ENCODE measurements at regions not wholly inside any gene's neighbourhood (a gene's known extent, or its start where the extent isn't known, plus 50 kb on each side); places are given as distances from the start of the nearest gene placed in this dataset.

DNA sequence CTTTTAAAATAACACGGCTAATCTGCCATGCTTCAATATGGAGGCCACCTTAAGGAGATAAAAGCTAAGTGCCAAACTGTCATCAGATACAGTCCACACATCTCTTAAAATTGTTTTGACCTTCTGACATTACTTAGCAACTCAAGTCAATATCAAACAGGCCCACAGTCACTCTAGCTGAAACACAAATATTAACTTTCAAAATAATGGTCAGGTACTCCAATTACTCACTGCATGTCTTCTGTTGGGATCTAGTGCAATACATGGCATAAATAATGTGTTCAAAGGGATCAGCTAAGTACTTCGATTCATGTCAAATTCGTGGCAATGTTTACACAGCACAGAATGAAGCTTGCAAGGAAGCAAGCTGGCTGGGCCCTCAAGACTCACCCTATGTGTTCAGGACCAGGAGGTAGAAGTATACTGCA, 133.9 kb upstream of the BEND6 start:
- Histone ChIP-seq H4K20me1 (ENCODE audit: insufficient read depth, poor library complexity, severe bottlenecking) (no peaks in the 10 kb centered on the region), H3K4me1 (ENCODE audit: insufficient read depth) (peaks cover 7% of the 10 kb centered on the region), H3K27ac (peak overlapping the region; percentile 32), H3K9me2 (replicated peaks; ENCODE audit: insufficient read depth) (no peaks in the 10 kb centered on the region), H3K4me3 (no peak overlapping the region), H3K4me2 (peak overlapping the region; percentile 12), H3K79me2 (peaks cover 55% of the 10 kb centered on the region), H3K9me3 (ENCODE audit: low read depth) (no peaks in the 10 kb centered on the region), H2AFZ (no peak overlapping the region), H3K36me3 (replicated peaks; ENCODE audit: insufficient read depth, low read depth) (no peaks in the 10 kb centered on the region), H3K27me3 (no peaks in the 10 kb centered on the region)
- 40% methylated on average over 3 of the region's 3 CpGs for WGBS (ENCODE audit: low lambda C conversion rate, missing lambda C conversion rate)
- TF ChIP-seq EZH2 (IDR thresholded peaks at IDR 0.05; ENCODE audit: borderline replicate concordance): no peak
- TF ChIP-seq, protein P1, sequence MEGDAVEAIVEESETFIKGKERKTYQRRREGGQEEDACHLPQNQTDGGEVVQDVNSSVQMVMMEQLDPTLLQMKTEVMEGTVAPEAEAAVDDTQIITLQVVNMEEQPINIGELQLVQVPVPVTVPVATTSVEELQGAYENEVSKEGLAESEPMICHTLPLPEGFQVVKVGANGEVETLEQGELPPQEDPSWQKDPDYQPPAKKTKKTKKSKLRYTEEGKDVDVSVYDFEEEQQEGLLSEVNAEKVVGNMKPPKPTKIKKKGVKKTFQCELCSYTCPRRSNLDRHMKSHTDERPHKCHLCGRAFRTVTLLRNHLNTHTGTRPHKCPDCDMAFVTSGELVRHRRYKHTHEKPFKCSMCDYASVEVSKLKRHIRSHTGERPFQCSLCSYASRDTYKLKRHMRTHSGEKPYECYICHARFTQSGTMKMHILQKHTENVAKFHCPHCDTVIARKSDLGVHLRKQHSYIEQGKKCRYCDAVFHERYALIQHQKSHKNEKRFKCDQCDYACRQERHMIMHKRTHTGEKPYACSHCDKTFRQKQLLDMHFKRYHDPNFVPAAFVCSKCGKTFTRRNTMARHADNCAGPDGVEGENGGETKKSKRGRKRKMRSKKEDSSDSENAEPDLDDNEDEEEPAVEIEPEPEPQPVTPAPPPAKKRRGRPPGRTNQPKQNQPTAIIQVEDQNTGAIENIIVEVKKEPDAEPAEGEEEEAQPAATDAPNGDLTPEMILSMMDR (IDR thresholded peaks at IDR 0.05; ENCODE audit: poor library complexity): no peak
- no peak for TF ChIP-seq EZH2phosphoT487 (IDR thresholded peaks at IDR 0.05; ENCODE audit: low read depth, severe bottlenecking, unreplicated experiment)
- no peak for DNase-seq (ENCODE audit: low spot score)

DNA sequence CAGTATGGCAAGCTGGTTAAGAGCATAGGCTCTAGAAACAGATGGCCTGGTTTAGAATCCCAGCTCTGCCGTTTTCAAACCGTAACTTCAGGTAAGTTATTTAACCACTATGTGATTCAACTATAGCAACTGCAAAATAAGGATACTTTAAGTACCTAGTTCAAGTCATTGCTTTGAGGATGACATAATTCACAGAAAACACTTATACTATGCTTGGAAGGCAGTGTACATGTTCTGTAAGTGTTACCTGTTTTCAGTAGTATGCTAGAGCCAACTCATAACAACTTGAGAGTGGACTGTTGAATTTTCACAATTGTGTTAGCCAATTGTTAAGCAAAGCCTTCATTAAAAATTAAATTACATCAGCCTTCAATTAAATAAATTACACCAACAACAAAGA, 134.8 kb upstream of the BEND6 start:
- H3K4me1 ChIP-seq (ENCODE audit: insufficient read depth): peaks cover 7% of the 10 kb centered on the region
- H2AFZ ChIP-seq: no peak overlapping the region
- H3K36me3 ChIP-seq (replicated peaks; ENCODE audit: insufficient read depth, low read depth): no peaks in the 10 kb centered on the region
- no peaks in the 10 kb centered on the region for H3K27me3 ChIP-seq
- no peaks in the 10 kb centered on the region for H3K9me2 ChIP-seq (replicated peaks; ENCODE audit: insufficient read depth)
- H3K4me3 ChIP-seq: no peak overlapping the region
- H3K4me2 ChIP-seq: no peak overlapping the region
- TF ChIP-seq EZH2phosphoT487 (IDR thresholded peaks at IDR 0.05; ENCODE audit: low read depth, severe bottlenecking, unreplicated experiment) (no peak), EZH2 (IDR thresholded peaks at IDR 0.05; ENCODE audit: borderline replicate concordance) (no peak)
- TF ChIP-seq, protein P1 (IDR thresholded peaks at IDR 0.05; ENCODE audit: poor library complexity): no peak
- peaks cover 62% of the 10 kb centered on the region for H3K79me2 ChIP-seq
- WGBS (ENCODE audit: low lambda C conversion rate, missing lambda C conversion rate): 95% methylated on average over 2 of the region's 2 CpGs
- H3K9me3 ChIP-seq (ENCODE audit: low read depth): no peaks in the 10 kb centered on the region
- H3K27ac ChIP-seq: no peak overlapping the region
- H4K20me1 ChIP-seq (ENCODE audit: insufficient read depth, poor library complexity, severe bottlenecking): no peaks in the 10 kb centered on the region
- DNase-seq (ENCODE audit: low spot score): no peak

DNA sequence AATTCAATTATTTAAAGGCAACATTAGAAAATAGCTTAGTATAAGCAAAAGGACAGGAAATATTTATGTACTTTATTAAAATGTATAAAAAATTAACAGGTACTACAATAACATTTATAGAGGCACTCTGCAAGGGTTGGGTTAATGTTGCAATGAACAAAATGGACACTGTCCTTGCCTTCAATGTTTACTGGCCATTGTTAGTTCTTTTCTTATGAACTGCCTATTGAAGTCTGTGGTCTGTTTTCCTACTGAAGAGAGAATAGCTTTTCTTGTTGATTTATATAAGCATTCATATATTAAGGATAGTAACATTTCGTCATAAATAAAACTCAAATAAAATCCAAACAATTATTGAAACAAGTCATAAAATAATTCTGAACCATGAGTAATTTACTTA, 135.3 kb upstream of the BEND6 start:
- no peak for DNase-seq (ENCODE audit: low spot score)
- no peak overlapping the region for H3K4me3 ChIP-seq
- peaks cover 7% of the 10 kb centered on the region for H3K4me1 ChIP-seq (ENCODE audit: insufficient read depth)
- no peak overlapping the region for H3K27ac ChIP-seq
- no peaks in the 10 kb centered on the region for H3K9me2 ChIP-seq (replicated peaks; ENCODE audit: insufficient read depth)
- no peak for TF ChIP-seq EZH2 (IDR thresholded peaks at IDR 0.05; ENCODE audit: borderline replicate concordance)
- no peak for TF ChIP-seq EZH2phosphoT487 (IDR thresholded peaks at IDR 0.05; ENCODE audit: low read depth, severe bottlenecking, unreplicated experiment)
- TF ChIP-seq, protein P1 (IDR thresholded peaks at IDR 0.05; ENCODE audit: poor library complexity): no peak
- no peaks in the 10 kb centered on the region for H3K27me3 ChIP-seq
- peaks cover 65% of the 10 kb centered on the region for H3K79me2 ChIP-seq
- no peak overlapping the region for H2AFZ ChIP-seq
- H3K9me3 ChIP-seq (ENCODE audit: low read depth): no peaks in the 10 kb centered on the region
- WGBS (ENCODE audit: low lambda C conversion rate, missing lambda C conversion rate): 96% methylated on average over 1 of the region's 1 CpG
- no peaks in the 10 kb centered on the region for H3K36me3 ChIP-seq (replicated peaks; ENCODE audit: insufficient read depth, low read depth)
- no peaks in the 10 kb centered on the region for H4K20me1 ChIP-seq (ENCODE audit: insufficient read depth, poor library complexity, severe bottlenecking)
- H3K4me2 ChIP-seq: no peak overlapping the region

DNA sequence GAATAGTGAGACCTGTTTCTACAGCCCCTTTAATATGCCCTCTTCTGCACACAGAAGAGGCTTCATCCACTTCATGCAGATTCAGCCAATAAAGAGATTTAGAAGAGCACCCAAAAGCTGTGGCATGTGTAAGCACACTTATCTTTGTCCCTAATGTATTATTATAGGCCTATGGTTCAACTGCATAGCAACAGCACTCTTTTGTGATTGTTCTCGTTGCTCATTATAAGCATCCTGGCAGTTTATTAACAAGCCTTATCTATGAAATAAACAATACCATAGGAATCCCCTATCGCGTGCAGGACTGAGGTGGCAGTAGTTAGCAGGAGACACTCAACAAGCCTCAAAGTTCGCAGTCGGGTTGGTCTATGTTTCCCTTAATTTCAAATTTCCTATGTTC, 138.5 kb upstream of the BEND6 start:
- Histone ChIP-seq H3K4me1 (ENCODE audit: insufficient read depth) (peaks cover 7% of the 10 kb centered on the region), H3K9me2 (replicated peaks; ENCODE audit: insufficient read depth) (no peaks in the 10 kb centered on the region), H3K9me3 (ENCODE audit: low read depth) (no peaks in the 10 kb centered on the region), H3K36me3 (replicated peaks; ENCODE audit: insufficient read depth, low read depth) (no peaks in the 10 kb centered on the region), H3K27me3 (no peaks in the 10 kb centered on the region), H3K27ac (peak overlapping the region; percentile 30), H3K79me2 (peaks cover 56% of the 10 kb centered on the region), H2AFZ (no peak overlapping the region), H4K20me1 (ENCODE audit: insufficient read depth, poor library complexity, severe bottlenecking) (no peaks in the 10 kb centered on the region), H3K4me2 (peak overlapping the region; percentile 43), H3K4me3 (no peak overlapping the region)
- peak; percentile 36 for DNase-seq (ENCODE audit: low spot score)
- 52% methylated on average over 5 of the region's 5 CpGs for WGBS (ENCODE audit: low lambda C conversion rate, missing lambda C conversion rate)
- TF ChIP-seq, protein P1 (IDR thresholded peaks at IDR 0.05; ENCODE audit: poor library complexity): no peak
- TF ChIP-seq EZH2phosphoT487 (IDR thresholded peaks at IDR 0.05; ENCODE audit: low read depth, severe bottlenecking, unreplicated experiment): no peak
- TF ChIP-seq EZH2 (IDR thresholded peaks at IDR 0.05; ENCODE audit: borderline replicate concordance): no peak
